Gastroesophageal sphincter (tissue), 4 donors: ENCODE measurements at regions not wholly inside any gene's neighbourhood (a gene's known extent, or its start where the extent isn't known, plus 50 kb on each side); places are given as distances from the start of the nearest gene placed in this dataset.
"Not testable (repeated sequence)": the region's sequence is repeated elsewhere in the genome, so short reads cannot be mapped to it uniquely, and the experiment has no call there.

ENCODE experiments used
- ATAC-seq: fragments of 150-250 bp; one replicate; pipeline ENCODE4 v1.9.1; 2016; ENCODE audit warnings: mild to moderate bottlenecking, moderate library complexity
- H3K27ac ChIP-seq, 4 donors: fragments of 200-600 bp; sonication (generic) in 3 of 4; 1 replicate in 3 of 4; 2 replicates in 1 of 4; pipeline ENCODE4 v1.5.1; 2016 to 2019
- H3K27me3 ChIP-seq: fragments of 200-600 bp; sonication (generic); one replicate; pipeline ENCODE4 v1.5.1; 2019
- H3K36me3 ChIP-seq, 2 donors: fragments of 200-600 bp; sonication (generic); one replicate each; pipeline ENCODE4 v1.5.1; 2019; ENCODE audit warnings: control low read depth in 1 of 2
- H3K4me1 ChIP-seq, 3 donors: fragments of 200-600 bp; sonication (generic); 1 replicate in 2 of 3; 2 replicates in 1 of 3; pipeline ENCODE4 v1.5.1; 2016 to 2019; ENCODE audit warnings: control low read depth in 2 of 3
- H3K4me3 ChIP-seq, 2 donors: fragments of 200-600 bp; sonication (generic); one replicate each; pipeline ENCODE4 v1.5.1; 2019; ENCODE audit warnings: mild to moderate bottlenecking in 1 of 2, moderate library complexity in 1 of 2
- H3K9me3 ChIP-seq, 3 donors: fragments of 200-600 bp; sonication (generic); one replicate each; pipeline ENCODE4 v1.5.1; 2017 to 2019; ENCODE audit warnings: control low read depth in 2 of 3
- EP300 ChIP-seq: sonication (generic); formaldehyde crosslinking; IDR thresholded peaks from one replicate; pipeline ENCODE4 v1.6.1; 2017; ENCODE audit warnings: antibody characterized with exemption, mild to moderate bottlenecking
- POLR2A ChIP-seq, 2 donors: fragments of 450-650 bp; IDR thresholded peaks; one replicate each; pipeline ENCODE4 v1.6.1; 2017; ENCODE audit warnings: antibody characterized with exemption in 2 of 2, mild to moderate bottlenecking in 2 of 2, moderate library complexity in 1 of 2
- POLR2AphosphoS5 ChIP-seq: sonication (generic); formaldehyde crosslinking; IDR thresholded peaks from one replicate; pipeline ENCODE4 v1.6.1; 2017; ENCODE audit warnings: antibody characterized with exemption
- WGBS, 2 donors: methylation state at CpG; one replicate each; pipeline ENCODE4 v1.1.5; 2018; ENCODE audit warnings: low coverage in 1 of 2; 5-methylcytosine and 5-hydroxymethylcytosine counted together
- TF ChIP-seq, protein P1 (sequence below), 4 experiments: fragments of 200-600 bp in 2 of 4; fragments of 450-650 bp in 2 of 4; sonication (generic) in 1 of 4; IDR thresholded peaks; one replicate each; pipeline ENCODE4 v1.5.1; 2017 to 2019; ENCODE audit warnings: antibody characterized with exemption in 4 of 4, mild to moderate bottlenecking in 2 of 4, moderate library complexity in 2 of 4

DNA sequence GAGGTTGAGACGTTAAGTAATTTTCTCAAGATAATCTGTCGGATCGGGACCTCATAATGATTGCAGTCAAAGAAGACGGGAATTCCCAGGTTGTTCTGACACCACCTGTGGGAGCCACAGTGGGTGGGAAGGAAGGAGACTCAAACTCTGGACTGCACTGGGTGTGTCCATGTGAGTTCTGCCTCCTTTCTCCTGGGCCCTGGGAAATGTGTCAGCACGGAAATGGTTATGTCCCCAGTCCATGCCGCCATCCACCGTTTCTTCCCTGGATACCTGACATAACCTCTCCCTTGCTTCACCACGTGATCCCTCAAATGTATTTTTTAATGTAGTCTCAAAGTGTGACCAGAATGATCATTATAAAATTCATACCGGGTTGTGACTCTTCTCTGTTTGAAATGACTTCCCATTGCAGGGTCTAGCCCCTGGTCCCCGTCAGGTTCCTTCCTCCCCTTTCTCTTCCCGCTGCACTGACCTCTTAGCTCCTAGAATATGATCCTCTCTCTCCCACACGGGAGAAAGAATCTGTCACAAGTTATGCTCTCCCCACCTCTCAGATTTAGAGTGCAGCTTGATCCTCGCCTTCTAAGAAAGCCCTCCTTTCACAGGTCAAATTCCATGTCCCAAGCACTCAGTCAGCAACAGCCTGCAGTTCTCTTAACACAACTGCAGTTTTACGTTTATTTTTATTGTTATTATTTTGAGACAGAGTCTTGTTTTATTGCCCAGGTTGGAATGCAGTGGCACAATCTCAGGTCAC lies 820.0 kb upstream of the EEF2KMT start:
- Histone ChIP-seq H3K4me3 (no peak overlapping the region), H3K27ac (no peak overlapping the region), H3K9me3 (peaks cover 0 to 15% (median 0%) of the 10 kb centered on the region in 3 donors), H3K36me3 (no peaks in the 10 kb centered on the region), H3K4me1 (no peaks in the 10 kb centered on the region), H3K27me3 (peaks cover 2% of the 10 kb centered on the region)
- TF ChIP-seq POLR2A (IDR thresholded peaks at IDR 0.05) (no peak), EP300 (no peak), POLR2AphosphoS5 (no peak)
- TF ChIP-seq, protein P1, sequence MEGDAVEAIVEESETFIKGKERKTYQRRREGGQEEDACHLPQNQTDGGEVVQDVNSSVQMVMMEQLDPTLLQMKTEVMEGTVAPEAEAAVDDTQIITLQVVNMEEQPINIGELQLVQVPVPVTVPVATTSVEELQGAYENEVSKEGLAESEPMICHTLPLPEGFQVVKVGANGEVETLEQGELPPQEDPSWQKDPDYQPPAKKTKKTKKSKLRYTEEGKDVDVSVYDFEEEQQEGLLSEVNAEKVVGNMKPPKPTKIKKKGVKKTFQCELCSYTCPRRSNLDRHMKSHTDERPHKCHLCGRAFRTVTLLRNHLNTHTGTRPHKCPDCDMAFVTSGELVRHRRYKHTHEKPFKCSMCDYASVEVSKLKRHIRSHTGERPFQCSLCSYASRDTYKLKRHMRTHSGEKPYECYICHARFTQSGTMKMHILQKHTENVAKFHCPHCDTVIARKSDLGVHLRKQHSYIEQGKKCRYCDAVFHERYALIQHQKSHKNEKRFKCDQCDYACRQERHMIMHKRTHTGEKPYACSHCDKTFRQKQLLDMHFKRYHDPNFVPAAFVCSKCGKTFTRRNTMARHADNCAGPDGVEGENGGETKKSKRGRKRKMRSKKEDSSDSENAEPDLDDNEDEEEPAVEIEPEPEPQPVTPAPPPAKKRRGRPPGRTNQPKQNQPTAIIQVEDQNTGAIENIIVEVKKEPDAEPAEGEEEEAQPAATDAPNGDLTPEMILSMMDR (IDR thresholded peaks at IDR 0.05), result no peak
- WGBS, 2 donors, result 32 to 59% methylated on average over 6 to 14 of the region's 14 CpGs
- ATAC-seq, result no peak

DNA sequence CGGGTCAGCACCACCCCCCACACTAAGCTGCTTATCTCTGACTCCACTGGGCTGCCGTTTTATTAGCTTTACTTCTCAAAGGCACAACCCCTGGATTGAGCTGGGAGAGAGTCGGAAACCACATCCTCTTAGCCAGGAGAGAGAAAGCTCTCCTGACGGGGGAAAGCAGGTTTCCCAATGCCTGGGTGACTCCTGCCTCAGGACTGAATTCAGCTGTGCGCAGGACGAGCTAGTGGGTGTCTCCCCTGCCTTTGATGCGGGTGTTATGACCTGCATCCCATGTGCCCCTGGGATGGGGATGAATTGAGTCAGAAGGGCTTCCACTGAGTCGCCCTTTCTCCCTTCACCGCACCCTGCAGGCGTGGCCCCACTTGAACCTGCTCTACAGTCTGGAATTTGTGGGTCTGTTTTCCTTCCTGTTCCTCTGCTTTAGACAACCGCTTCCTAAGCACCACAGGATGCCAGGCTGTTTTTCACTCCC lies 819.2 kb upstream of the EEF2KMT start:
- WGBS, 2 donors, result 21 to 24% methylated on average over 9 to 10 of the region's 11 CpGs
- TF ChIP-seq EP300 (no peak), POLR2A (IDR thresholded peaks at IDR 0.05) (no peak), POLR2AphosphoS5 (no peak)
- TF ChIP-seq, protein P1 (IDR thresholded peaks at IDR 0.05), result no peak
- no peak for ATAC-seq

DNA sequence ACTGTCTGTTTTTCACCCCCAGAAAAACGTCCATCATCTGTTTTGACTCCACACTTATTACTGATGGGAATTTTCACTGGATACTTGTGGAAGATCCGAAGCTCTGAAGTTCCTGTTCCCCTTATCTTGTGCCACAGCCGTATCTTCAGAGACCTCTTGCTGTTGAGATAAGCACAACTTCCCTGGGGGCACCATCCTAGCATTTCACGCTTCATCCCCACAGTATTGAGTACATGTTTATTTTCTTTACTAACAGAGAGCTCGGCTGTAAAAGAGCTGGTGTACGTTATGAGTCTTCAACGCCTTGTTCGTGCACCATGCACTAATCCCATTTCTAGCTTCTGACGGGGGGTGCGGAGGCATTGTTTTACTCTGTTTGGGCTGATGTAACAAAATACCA lies 813.6 kb upstream of the EEF2KMT start:
- no peaks in the 10 kb centered on the region for H3K4me1 ChIP-seq
- no peak overlapping the region for H3K4me3 ChIP-seq
- no peaks in the 10 kb centered on the region for H3K36me3 ChIP-seq
- peaks cover 13% of the 10 kb centered on the region for H3K27me3 ChIP-seq
- 15 to 29% methylated on average over 8 to 10 of the region's 10 CpGs for WGBS, 2 donors
- no peak for TF ChIP-seq POLR2AphosphoS5
- TF ChIP-seq EP300, result no peak
- TF ChIP-seq POLR2A (IDR thresholded peaks at IDR 0.05), result no peak
- TF ChIP-seq, protein P1 (IDR thresholded peaks at IDR 0.05), result no peak
- no peak overlapping the region for H3K27ac ChIP-seq
- peaks cover 0 to 11% (median 0%) of the 10 kb centered on the region in 3 donors for H3K9me3 ChIP-seq
- ATAC-seq, result no peak

More for the DNA sequence above, 819.2 kb upstream of the EEF2KMT start:
- H3K4me1 ChIP-seq, result no peaks in the 10 kb centered on the region
- no peak overlapping the region for H3K4me3 ChIP-seq
- H3K9me3 ChIP-seq, result peaks cover 0 to 15% (median 0%) of the 10 kb centered on the region in 3 donors
- no peak overlapping the region for H3K27ac ChIP-seq
- peaks cover 10% of the 10 kb centered on the region for H3K27me3 ChIP-seq
- no peaks in the 10 kb centered on the region for H3K36me3 ChIP-seq

DNA sequence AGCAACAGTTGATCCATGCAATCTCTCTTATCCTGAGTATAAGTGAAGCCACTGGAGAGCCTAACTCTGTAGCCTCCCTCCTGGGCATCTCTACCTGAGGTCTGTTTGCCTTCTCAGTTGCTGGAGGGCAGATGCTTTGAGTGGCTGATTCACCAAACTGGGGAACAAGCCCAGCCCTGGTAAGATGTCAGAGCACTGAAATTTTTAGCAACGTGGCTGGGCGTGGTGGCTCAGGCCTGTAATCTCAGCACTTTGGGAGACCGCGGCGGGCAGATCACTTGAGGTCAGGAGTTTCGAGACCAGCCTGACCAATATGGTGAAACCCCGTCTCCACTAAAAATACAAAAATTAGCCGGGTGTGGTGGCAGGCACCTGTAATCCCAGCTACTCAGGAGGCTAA lies 812.0 kb upstream of the EEF2KMT start:
- H3K27ac ChIP-seq, H3K4me3 ChIP-seq, H3K4me1 ChIP-seq, H3K36me3 ChIP-seq, ATAC-seq: not testable (repeated sequence)
- 60% methylated on average over 1 of the region's 8 CpGs; no CpG with 5 or more reads in 1 of the 2 donors for WGBS, 2 donors
- peaks cover 13% of the 10 kb centered on the region for H3K27me3 ChIP-seq
- H3K9me3 ChIP-seq, result peaks cover 0 to 13% (median 0%) of the 10 kb centered on the region in 3 donors

DNA sequence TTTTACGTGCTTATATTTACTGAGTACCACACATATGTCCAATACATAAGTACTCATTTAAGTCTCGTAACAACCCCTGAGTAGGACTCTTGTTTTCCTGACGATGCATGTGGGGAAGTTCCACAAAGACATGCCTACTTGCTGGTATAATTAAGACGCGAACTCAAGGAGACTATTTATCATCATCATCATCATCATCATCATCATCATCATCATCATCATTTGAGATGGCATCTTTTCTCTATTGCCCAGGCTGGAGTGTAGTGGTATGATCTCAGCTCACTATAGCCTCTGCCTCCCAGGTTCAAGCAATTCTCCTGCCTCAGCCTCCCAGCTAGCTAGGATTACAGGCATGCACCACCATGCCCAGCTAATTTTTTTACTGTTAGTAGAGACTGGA lies 809.9 kb upstream of the EEF2KMT start:
- no peak overlapping the region for H3K27ac ChIP-seq
- H3K4me3 ChIP-seq, result no peak overlapping the region
- no peak for ATAC-seq
- 86% methylated on average over 5 of the region's 5 CpGs for WGBS, 2 donors
- H3K36me3 ChIP-seq, result no peaks in the 10 kb centered on the region
- no peaks in the 10 kb centered on the region for H3K4me1 ChIP-seq
- peaks cover 0 to 7% (median 0%) of the 10 kb centered on the region in 3 donors for H3K9me3 ChIP-seq
- TF ChIP-seq POLR2AphosphoS5, result no peak
- TF ChIP-seq EP300, result no peak
- TF ChIP-seq POLR2A (IDR thresholded peaks at IDR 0.05), result no peak
- TF ChIP-seq, protein P1 (IDR thresholded peaks at IDR 0.05), result no peak
- H3K27me3 ChIP-seq, result peaks cover 10% of the 10 kb centered on the region
